ENCODE measurements at regions not wholly inside any gene's neighbourhood (a gene's known extent, or its start where the extent isn't known, plus 50 kb on each side); places are given as distances from the start of the nearest gene placed in this dataset.

DNA sequence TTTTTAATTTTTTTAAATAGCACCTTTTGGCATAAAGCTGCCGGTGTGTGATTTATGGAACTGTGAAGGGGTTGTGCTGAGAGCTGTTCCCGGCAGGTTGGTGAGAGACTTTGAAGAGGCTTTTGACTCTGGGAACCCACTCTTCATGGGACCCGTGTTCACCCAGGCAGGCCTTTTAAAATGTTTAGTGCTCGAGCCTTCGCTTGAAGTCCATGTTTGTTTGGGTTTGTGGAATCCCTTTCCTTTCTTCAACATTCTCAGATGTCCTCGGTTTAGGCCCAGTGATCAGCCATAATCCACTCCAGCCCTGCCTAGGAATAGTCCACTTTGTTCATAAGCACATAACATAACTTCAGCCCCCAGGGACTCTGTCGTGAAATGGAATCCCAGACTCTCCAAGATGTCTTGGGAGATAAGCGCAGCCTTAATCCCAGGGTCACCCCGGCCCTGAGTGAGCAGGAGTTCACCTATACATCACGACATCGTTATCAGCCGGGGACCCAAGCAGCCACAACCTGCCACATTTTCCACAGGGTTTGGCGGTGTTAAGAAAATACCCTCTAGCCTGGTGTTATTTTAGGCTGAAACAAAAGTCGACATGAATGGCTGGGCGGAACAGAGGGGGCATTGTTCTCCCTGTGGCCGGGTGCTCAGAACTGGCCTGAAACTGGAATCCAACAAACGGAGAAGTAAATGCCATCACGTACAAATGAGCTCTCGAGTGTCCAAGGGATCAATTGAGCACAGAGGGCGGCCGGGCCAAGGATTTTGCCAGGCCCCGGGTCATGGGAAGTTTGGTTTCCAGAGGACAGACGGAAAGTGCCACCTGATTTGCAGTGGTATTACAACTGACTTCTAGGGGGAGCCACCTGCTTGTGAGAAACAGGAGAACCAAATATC, 145.7 kb upstream of the IRX3 start:
- TF ChIP-seq POLR2A (IDR thresholded peaks at IDR 0.05): no peak
- no peak for TF ChIP-seq CTCF (IDR thresholded peaks at IDR 0.05)

All from ovary (tissue), 3 donors.